WI38 (cell line): ENCODE measurements at regions not wholly inside any gene's neighbourhood (a gene's known extent, or its start where the extent isn't known, plus 50 kb on each side); places are given as distances from the start of the nearest gene placed in this dataset.

Source experiments
- H3K4me3 ChIP-seq: 2 replicates; pipeline ENCODE4 v1.5.1; 2011; ENCODE audit warnings: low read depth, mild to moderate bottlenecking, control low read depth, low read length
- TF ChIP-seq, protein P1 (sequence below): IDR thresholded peaks from 2 replicates; pipeline ENCODE4 v1.5.1; 2012; ENCODE audit warnings: low read depth, mild to moderate bottlenecking, control low read depth, low read length

GRCh38 chr6:100269189-100269588 lies 195.5 kb downstream of the SIM1 start:
- no peak overlapping the region for H3K4me3 ChIP-seq
- TF ChIP-seq, protein P1, sequence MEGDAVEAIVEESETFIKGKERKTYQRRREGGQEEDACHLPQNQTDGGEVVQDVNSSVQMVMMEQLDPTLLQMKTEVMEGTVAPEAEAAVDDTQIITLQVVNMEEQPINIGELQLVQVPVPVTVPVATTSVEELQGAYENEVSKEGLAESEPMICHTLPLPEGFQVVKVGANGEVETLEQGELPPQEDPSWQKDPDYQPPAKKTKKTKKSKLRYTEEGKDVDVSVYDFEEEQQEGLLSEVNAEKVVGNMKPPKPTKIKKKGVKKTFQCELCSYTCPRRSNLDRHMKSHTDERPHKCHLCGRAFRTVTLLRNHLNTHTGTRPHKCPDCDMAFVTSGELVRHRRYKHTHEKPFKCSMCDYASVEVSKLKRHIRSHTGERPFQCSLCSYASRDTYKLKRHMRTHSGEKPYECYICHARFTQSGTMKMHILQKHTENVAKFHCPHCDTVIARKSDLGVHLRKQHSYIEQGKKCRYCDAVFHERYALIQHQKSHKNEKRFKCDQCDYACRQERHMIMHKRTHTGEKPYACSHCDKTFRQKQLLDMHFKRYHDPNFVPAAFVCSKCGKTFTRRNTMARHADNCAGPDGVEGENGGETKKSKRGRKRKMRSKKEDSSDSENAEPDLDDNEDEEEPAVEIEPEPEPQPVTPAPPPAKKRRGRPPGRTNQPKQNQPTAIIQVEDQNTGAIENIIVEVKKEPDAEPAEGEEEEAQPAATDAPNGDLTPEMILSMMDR = no peak

DNA sequence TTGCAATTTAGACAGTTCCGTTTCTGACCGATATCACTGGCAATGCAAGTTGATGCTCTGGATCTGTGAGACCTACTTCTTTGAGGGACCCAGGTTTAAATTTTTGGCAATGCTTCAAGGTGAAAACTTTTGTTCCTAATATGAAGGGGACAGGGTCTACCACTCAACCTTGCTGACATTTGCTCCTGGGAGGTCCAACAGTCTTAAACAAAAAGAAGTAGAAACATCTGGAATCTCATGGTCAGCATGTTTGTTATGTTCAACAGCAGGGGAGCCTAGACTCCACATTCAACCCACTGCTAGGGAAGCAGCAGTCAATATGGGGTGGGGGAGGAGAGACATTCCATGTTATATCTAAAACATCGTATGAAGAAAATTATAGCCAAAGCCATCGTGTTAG lies 196.4 kb downstream of the SIM1 start:
- H3K4me3 ChIP-seq = no peak overlapping the region
- TF ChIP-seq, protein P1 = no peak

DNA sequence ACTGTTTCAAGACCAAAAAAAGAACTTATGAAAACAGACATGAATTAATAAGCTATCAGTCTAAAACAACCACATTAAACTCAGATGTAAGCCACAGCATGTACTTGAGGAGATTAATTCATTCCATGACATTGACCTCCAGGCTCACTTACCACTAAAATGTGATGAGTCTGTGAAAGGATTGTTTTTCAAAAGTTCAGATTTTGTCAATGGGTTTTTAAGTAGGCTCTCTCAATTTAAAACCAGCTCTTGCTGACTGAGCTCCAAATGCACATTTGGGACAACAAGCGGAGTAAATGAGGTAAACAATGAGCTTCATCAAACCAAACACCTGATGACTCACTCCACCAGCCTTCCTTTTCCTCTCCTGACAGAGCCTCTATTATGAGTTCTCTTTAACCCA lies 197.0 kb downstream of the SIM1 start:
- TF ChIP-seq, protein P1 = no peak

GRCh38 chr6:100266494-100267401 lies 198.0 kb downstream of the SIM1 start:
- TF ChIP-seq, protein P1 = no peak
- H3K4me3 ChIP-seq = no peak overlapping the region

More for the DNA sequence above, 197.0 kb downstream of the SIM1 start:
- H3K4me3 ChIP-seq = no peak overlapping the region

GRCh38 chr6:100262086-100262485 lies 202.6 kb downstream of the SIM1 start:
- no peak overlapping the region for H3K4me3 ChIP-seq
- TF ChIP-seq, protein P1 = no peak

- TF ChIP-seq, protein P1 = no peak
- no peak overlapping the region for H3K4me3 ChIP-seq
Measured at GRCh38 chr6:100261486-100261885, 203.2 kb downstream of the SIM1 start.

- TF ChIP-seq, protein P1 = no peak
- H3K4me3 ChIP-seq = no peak overlapping the region
Measured at GRCh38 chr6:100260584-100260983, 204.1 kb downstream of the SIM1 start.
